AG09309 (cell line): ENCODE measurements at regions not wholly inside any gene's neighbourhood (a gene's known extent, or its start where the extent isn't known, plus 50 kb on each side); places are given as distances from the start of the nearest gene placed in this dataset.

Experiments
- DNase-seq: peaks from one replicate; pipeline ENCODE4 v3.0.0-alpha.2; 2010; ENCODE audit warnings: low read depth
- H3K4me3 ChIP-seq: 2 replicates; pipeline ENCODE4 v1.5.1; 2011; ENCODE audit warnings: mild to moderate bottlenecking, low read depth, low read length, moderate library complexity; ENCODE audit not compliant: control insufficient read depth
- CTCF ChIP-seq: IDR thresholded peaks from 2 replicates; pipeline ENCODE4 v1.5.1; 2011; ENCODE audit warnings: mild to moderate bottlenecking, low read depth, low read length, inconsistent platforms; ENCODE audit not compliant: insufficient read depth, control insufficient read depth; ENCODE audit errors: missing control alignments

- H3K4me3 ChIP-seq, result no peak overlapping the region
- no peak for DNase-seq
- TF ChIP-seq CTCF, result no peak
Observed at GRCh38 chr6:11961923-11962322, 50.2 kb upstream of the HIVEP1 start.

GRCh38 chr6:11960909-11961779, 51.0 kb upstream of the HIVEP1 start:
- no peak for TF ChIP-seq CTCF
- no peak for DNase-seq
- H3K4me3 ChIP-seq, result no peak overlapping the region

GRCh38 chr6:11956781-11957180, 55.3 kb upstream of the HIVEP1 start:
- no peak overlapping the region for H3K4me3 ChIP-seq
- no peak for TF ChIP-seq CTCF
- no peak for DNase-seq

DNA sequence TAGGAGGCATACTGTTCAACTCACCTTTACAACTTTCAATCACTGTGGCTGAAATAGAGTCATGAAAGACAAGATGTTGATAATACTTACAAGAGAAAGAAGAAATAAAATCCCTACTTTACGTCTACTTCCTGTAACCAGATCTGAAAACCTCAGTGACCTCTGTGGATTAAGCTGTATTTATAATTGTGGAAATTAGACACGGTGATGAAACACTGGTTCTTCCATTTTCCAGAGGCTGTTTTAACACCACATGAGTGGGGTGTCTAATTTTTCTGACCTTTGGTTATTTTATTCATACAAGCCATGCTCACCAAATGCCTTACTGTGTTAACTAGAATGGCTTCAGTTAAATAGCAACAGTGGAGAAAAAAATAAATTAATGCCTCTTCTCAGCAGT, 58.5 kb upstream of the HIVEP1 start:
- no peak for DNase-seq
- no peak overlapping the region for H3K4me3 ChIP-seq
- no peak for TF ChIP-seq CTCF

GRCh38 chr6:11952316-11952715, 59.8 kb upstream of the HIVEP1 start:
- TF ChIP-seq CTCF, result no peak
- H3K4me3 ChIP-seq, result no peak overlapping the region
- no peak for DNase-seq

GRCh38 chr6:11951868-11952267, 60.2 kb upstream of the HIVEP1 start:
- no peak overlapping the region for H3K4me3 ChIP-seq
- no peak for TF ChIP-seq CTCF
- DNase-seq, result no peak

DNA sequence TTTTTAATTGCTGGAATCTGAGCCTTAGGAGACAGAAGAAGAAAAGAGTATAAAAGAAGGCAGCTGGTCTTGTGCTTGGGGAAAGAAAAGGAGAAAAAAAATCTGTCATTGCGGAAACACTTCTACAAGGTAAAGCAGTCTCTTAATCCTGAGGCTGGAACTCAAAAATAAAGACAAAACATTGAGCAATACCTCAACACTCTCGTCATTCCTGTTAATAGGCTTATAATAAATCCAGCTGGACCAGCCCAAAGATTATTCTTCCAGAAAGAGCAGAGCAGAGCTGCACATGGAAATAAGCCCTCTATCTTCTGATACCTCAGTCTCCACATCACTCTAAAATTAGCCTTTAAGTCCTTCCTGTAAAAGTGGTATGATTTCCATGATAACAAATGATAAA, 62.0 kb upstream of the HIVEP1 start:
- no peak for TF ChIP-seq CTCF

More for the DNA sequence above, 62.0 kb upstream of the HIVEP1 start:
- no peak for DNase-seq
- H3K4me3 ChIP-seq, result no peak overlapping the region
